ENCODE measurements at regions not wholly inside any gene's neighbourhood (a gene's known extent, or its start where the extent isn't known, plus 50 kb on each side); places are given as distances from the start of the nearest gene placed in this dataset.

DNA sequence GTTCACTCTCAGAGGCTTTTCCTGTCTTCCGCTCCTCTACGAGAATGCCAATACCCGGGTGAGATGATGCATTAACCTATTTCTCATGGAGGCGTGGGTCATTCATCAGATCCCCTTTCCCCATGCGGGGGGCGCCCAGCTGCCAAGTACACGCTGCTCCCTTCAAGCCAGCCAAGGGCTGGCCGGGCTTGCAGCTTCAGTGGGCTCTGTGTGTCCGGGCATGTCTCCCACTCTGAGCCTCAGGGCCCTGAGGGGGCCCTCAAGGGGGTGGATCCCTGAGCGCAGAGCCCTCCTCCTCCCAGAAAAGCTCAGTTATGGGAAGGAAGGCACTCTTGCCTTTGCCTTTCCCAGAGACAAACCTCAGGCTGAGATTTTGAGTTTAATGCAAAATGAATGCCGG is 431.8 kb upstream of the MYT1L start:
- no peak overlapping the region for H3K27ac ChIP-seq
- no peak for DNase-seq (ENCODE audit: low read depth, low spot score)

DNA sequence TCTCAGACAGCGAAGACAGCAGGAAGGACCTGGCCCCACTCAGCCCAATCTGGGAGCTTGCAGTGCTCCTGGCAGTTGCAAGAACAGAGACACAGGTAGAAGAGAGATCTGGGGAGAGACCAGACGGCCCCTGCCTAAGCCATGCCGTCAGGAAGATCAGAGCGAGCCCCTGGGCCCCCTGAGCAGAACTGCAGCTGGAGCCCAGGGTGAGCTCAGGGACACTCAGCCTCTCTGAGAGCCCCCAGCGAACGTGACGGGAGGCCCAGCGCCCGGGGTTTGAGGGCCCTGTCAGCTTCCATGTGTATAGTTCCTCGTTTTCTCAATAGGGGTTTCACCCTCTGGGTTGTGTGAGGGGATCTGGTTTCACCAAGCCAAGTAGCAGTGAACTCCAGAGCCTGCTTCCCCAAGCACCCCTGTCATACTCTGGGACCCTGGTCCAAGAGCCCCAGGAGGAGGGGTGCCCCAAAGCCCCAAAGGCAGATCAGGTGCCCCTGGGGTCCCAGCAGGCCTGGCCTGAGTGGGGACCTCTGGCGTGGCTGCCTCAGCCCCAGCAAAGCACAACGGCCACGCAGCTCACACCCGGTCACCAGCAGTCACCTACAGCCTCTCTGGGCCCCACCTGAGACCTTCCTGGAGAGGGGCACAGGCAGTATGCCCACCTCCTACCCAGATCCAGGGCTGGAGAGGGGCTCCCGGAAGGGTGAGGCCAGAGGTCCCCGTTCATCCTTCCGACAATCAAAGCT is 431.3 kb upstream of the MYT1L start:
- DNase-seq (ENCODE audit: low read depth, low spot score): no peak
- H3K27ac ChIP-seq: no peak overlapping the region

DNA sequence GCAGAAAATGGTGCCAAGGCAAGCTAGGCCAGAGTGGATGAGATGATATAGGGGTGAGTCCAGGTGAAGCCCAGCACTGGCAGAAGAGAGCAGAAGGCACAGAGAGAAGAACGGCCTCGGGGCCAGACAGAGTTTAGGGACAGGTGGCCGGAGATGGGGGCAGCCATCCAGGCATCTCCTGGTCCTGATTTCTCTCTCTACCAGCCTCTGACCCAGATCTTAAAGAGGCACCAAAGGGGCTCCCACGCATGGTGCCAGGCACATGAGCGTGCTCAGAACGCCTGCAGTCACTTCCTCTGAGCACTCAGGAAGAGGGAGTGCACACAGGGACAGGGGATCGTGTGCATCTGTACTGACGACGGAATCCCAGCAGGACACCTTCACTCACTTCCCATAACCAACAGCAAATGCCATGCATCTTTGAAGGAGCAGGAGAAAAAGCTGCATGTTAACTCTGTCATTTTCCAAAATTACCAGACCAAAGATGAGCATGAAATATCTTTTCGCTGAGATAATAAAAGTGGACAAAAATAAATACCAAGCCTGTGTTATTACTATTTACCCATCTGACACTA is 427.8 kb upstream of the MYT1L start:
- no peak for DNase-seq (ENCODE audit: low read depth, low spot score)
- H3K27ac ChIP-seq: no peak overlapping the region

DNA sequence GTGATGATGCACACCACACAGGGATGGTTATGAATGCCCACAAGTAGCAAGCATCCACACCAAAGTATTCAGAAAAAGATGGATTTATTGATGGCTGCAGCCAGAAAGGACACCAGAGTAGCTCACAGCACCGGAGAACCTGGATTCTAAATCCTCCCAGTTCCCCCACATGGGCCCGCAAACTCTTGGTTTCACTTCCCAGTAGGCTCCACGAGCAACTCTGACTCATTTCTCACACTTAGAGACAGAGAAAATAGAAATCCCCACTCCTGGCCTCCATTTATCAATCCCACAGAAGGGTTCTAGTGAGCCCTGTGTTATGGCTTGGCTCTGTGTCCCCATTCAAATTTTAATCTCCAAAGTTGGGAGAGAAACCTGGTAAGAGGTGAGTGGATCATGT is 426.7 kb upstream of the MYT1L start:
- H3K27ac ChIP-seq: no peak overlapping the region
- DNase-seq (ENCODE audit: low read depth, low spot score): no peak

DNA sequence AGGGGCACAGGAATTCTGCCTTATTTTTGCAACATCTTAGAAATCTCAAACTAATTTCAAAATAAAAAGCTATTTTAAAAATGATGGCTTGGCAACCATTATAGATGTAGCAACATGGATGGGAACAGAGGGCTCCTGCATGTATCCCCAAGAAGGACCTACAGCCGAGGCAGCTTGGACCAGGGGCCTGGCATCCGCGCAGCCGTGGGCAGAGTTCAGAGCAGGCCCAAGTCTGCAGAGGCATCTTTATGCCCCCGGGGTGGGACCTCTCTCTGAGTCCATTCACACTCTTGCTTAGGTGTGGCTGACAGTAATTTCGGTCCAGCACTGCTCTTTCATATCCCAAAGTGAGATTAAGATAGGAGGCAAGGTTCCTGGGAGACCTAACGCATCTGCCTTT is 425.8 kb upstream of the MYT1L start:
- no peak overlapping the region for H3K27ac ChIP-seq
- DNase-seq (ENCODE audit: low read depth, low spot score): no peak

DNA sequence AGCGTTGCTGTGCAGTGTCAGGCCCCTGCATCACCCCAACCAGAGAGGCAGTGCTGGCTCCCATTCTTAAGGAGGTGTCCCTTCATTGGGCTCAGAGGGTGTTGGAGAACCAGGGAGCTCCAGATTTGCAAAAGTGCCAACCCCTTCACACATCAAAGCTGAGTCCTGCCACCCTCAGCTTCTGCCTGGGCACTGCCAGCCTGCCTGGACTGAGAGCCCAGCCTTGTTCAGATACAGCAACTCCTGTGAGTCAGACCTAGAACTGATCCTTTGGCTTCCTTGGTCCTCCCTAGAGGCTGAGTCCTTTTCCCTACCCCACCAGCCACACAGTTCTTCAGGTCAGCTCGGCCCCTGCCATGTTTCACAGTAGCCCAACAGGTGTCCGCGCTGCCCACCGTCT is 424.9 kb upstream of the MYT1L start:
- DNase-seq (ENCODE audit: low read depth, low spot score): no peak
- H3K27ac ChIP-seq: no peak overlapping the region

DNA sequence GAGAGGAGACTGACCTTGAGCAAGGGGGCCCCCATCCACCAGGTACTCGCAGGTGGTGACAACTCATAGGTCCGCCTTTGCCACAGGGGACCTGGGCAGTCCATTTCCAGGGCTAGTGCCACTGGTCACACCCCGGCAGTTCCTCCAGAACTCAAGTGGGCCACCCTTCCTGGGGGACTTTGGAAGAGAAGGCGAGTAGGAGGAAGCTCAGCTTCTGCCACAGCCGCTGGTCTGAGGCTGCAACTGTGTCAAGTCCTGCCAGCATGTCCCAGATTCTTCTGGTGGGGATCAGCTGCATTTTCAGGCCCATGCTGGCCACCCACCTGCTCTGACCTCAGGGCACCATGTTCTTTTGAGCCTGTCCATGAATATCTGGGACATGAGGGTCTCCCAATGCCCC is 423.9 kb upstream of the MYT1L start:
- H3K27ac ChIP-seq: no peak overlapping the region
- no peak for DNase-seq (ENCODE audit: low read depth, low spot score)

DNA sequence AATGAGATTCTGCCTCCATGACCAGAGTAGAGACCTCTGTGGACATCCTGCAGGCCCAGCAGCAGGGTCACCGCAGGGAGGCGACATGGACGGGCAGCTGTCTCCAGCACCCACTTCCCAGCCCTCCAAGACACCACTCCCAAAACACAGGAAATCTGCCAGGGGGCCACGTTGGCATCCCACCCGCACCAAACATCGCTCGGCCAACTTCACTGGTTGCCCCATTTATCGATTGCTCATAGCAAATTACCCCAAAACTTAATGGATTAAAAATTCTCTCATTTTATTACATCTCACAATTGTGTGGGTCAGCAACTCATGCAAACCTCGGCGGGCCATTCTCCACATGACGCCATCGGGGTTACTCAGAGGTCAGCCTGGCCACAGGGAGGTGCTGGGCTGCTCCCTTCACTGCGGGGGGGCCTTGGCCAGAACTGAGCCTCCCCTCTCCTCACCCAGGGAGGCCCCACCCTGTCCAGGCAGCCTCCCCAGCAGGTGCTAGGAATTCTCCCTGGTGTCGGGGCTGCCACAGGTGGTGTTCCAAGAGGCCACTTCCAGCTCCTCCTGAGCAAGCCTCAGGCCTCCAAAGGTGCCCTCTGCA is 420.7 kb upstream of the MYT1L start:
- no peak for DNase-seq (ENCODE audit: low read depth, low spot score)

DNA sequence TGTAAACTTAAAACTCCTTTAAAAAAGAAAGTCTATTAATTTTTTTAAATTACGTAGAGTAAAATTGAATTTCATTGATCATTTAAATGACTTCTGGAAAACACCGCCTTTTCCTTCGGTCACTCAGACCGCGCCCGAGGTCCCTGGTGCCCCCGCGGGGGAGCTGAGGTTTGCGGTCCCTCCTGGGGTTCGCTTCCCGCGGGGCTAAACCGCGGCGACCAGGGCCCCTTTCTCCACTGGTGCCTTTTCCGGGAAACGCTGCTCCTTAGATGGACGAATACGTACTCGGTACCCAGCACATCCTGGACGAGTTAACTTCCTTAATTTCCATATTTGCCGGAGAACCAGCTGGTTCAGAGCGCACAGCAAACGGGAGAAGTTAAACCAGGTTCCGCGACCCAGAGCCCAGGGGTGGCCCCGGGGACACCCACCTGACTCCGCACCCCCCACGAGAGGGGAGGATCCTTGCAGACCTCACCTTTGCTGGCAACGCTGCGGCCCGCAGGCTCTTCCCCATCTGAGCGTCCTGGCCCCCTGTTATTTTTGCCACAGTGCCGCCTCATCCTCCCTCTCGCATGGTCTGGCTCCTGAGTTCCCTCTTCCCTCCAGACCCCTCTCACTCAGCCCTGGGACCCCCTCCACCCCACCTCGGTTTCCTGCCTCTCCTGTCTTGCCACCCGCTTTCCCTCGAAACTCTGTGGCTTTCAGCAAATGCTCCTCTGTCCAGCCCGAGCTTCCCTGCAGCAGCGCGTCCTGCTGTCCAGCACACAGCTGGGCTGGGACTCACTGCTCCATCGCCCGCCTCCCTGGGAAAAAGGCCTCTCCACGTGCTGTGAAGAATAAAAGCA is 420.0 kb upstream of the MYT1L start:
- no peak overlapping the region for H3K27ac ChIP-seq
- DNase-seq (ENCODE audit: low read depth, low spot score): no peak

More for the DNA sequence above, 420.7 kb upstream of the MYT1L start:
- H3K27ac ChIP-seq: no peak overlapping the region

DNA sequence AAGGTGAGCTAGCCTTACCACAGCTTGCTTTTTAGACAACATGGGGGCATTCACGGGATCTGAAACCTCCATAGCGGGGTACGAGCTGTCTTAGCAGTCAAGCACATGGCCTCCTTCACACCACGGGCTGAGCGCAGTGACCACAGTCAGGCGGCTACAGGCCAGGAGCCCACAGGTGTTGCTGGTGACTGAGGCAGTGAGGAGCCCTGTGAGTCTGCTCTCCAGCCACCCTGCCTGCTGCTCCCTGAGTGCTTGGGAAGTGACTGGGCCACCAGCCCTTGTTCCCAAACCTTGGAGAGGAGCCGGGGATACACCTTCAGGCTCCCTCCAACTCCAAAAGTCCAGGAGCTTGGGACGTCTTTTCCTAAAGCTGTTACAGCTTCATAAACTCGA is 418.1 kb upstream of the MYT1L start:
- no peak for DNase-seq (ENCODE audit: low read depth, low spot score)
- no peak overlapping the region for H3K27ac ChIP-seq

DNA sequence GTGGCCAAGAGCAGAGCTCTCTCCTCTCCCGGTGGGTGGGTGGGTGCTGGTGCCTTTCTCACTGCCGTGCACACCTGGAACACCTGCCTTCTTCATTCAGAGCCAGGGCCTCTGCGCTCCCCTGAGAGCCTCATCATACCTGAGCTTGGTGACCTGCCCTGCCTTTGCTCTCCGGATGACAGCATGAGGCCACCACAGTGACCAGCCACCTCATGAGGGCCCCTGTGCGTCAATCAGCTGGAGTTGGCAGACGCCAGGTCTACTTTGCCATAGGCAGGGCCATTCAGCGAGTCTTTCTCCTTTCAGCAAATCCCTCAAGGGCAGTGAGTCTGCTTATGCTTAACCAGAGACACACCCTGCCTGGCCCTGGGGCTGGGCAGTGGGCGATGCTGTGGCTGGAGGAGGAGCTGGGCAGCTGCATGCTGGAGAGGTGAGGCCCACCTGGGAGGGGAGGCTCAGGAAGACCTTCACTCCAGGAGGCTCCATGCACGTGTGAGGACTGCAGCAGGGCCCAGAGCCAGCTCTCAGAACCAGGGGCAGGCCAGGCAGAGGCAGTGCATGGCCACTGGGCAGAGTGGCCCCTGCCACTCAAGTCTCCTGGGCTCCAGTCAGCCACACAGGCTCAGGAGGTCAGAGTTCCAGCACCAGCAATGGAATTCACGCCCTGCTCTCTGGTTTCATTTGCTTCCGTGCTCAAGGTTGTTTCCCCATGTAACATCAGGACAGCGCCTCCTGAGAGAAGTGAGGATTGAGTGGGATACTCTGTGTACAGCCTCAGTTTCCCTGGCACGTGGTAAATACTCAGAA is 417.5 kb upstream of the MYT1L start:
- no peak for DNase-seq (ENCODE audit: low read depth, low spot score)
- H3K27ac ChIP-seq: peak overlapping the region; percentile 67

DNA sequence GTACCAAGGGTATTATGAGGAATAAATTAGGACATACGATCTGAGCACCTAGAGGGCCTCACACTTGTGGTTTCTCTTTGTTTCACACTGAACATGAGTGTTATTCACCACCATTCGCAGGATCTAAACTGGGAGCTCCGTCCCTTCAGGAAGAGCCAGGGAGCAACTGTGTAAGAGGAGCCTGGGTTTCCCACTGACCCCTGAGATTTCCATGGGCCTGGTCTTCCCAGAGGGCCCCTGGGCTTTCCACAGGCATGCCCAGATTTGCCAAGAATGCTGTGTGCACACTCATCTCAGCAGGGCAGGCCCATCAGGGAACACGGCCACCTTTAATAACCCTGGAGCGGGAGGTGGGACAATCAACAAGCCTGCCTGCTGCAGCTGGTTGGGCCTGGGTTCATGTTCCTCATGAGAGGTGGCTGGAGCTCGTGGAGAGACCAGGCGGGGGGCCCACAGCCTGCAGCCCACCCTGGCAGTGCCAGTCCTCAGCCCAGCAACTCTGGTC is 416.8 kb upstream of the MYT1L start:
- no peak for DNase-seq (ENCODE audit: low read depth, low spot score)
- H3K27ac ChIP-seq: peak overlapping the region; percentile 67

DNA sequence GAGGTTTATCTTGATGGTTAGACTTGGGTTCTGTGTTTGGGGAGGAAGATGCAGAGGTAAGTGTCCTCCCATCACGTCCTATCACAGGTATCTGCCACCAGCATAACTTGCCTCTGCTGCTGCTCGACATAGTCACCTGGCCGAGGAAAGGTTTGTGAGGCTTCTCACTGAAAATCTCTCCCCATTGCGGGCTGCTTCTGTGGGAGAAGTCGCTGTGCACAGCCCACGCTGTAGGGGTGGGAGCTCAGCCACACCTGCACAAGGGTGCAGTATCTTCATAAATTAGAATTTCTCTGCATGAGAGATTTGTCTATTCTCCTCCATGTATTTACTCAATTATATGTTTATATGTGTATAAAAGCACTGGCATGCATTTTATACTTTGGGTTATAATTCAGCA is 415.7 kb upstream of the MYT1L start:
- DNase-seq (ENCODE audit: low read depth, low spot score): no peak
- no peak overlapping the region for H3K27ac ChIP-seq

DNA sequence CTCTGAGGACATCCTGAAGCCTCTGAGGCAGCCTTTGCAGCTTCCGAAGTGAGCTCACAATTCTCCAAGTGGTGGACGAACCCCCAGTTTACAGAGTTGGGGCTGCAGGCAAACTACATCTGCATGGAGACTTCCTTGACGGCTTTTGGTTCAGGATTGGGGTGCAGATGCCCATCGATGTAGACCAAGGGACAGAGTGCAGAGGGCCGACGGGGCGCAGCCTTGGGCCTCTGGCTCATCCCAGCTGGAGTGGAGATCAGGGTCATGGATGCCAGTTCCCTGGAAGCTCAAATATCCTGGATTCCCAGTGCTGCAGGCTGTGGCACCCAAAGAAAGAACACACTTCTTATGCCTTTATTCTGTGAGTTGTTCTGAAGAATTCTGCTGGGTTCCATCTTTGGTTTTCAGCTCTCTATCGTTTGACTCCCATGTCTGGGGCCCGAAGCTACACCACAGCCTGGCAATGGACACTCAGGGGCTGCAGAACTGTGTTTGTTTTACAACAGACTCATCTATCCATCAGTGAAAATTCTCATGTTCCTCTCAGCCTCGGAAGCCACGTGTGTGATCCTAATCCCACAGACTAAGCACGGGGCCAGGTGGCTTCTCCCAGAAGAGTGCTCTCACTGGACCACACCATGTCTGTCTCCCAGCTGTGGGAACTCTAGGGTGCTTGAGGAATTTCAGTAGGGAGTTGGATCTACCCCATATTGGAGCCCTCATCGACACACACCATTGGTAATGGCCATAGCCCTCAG is 414.1 kb upstream of the MYT1L start:
- no peak overlapping the region for H3K27ac ChIP-seq
- no peak for DNase-seq (ENCODE audit: low read depth, low spot score)

DNA sequence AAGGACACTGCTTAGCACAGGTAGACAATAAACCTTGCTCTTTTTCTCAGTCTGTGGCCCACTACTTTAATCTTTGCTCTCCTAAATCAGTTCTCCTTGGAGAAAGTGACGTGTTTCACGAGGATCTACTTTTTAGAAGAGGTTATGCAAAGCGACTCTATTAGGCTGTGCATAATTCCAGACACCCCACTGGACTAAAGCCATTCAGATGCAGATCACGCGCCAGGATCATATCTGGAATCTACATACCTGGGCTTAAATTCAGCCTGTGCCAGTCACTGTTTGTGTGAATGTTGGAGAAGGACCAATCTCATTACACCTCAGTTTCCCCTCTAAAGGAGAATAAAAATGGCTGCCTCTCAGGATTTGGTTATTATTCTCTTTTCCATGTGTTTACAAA is 413.0 kb upstream of the MYT1L start:
- no peak overlapping the region for H3K27ac ChIP-seq
- DNase-seq (ENCODE audit: low read depth, low spot score): no peak

DNA sequence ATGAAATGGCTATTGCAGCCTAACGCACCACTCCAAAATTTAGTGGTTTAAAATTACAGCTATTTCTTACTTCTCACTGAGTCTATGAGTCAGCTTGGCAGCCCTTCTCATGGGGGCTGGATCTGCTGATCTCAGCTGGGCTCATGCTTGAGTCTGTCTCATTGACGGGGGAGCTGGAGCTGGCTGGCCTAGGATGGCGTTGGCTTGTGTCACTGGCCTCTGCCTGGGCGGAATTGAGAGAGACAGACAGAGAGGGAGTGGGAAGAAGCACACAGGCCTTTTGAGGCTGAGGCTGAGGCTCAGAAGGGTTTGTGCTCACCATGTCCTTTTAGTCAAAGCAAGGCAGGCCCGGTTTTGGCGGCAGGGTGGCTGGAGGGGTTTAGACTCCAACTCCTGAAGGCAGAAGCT is 412.1 kb upstream of the MYT1L start:
- DNase-seq (ENCODE audit: low read depth, low spot score): peak; percentile 45
- peak overlapping the region; percentile 32 for H3K27ac ChIP-seq

DNA sequence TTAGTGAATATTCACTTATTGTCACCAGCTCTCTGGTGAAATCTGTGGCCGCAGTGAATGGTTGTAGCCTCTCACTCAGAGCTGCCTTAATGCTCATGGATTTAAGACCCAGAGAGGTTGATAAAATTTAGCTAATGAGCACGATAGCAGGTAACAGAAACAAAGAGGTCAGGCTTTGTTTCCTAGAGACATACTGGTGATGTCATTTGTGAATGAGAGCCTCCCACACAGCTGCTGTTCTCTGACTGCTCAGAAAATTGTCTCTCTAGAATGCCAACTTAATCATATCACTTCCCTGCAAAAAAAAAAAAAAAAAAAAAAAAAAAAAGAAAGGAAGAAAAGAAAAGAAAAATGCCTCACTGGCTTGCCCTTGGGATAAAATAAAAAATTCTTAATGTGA is 411.7 kb upstream of the MYT1L start:
- no peak for DNase-seq (ENCODE audit: low read depth, low spot score)
- H3K27ac ChIP-seq: peak overlapping the region; percentile 32

DNA sequence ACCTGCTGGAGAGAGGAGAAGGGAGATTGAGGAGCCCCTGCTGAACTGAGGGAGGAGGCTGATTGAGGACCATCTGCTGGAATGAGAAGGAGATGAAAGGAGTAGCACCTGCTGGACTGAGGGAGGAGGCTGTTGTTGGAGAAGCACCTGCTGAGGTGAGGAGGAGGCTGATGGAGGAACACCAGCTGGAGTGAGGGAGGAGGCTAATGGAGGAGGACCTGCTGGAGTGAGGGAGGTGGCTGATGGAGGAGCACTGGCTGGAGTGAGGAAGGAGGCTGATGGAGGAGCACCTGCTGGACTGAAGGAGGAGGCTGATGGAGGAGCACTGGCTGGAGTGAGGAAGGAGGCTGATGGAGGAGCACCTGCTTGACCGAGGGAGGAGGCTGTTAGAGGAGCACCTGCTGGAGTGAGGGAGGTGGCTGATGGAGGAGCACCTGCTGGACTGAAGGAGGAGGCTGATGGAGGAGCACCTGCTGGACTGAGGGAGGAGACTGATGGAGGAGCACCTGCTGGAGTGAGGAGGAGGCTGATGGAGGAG is 409.2 kb upstream of the MYT1L start:
- no peak for DNase-seq (ENCODE audit: low read depth, low spot score)

DNA sequence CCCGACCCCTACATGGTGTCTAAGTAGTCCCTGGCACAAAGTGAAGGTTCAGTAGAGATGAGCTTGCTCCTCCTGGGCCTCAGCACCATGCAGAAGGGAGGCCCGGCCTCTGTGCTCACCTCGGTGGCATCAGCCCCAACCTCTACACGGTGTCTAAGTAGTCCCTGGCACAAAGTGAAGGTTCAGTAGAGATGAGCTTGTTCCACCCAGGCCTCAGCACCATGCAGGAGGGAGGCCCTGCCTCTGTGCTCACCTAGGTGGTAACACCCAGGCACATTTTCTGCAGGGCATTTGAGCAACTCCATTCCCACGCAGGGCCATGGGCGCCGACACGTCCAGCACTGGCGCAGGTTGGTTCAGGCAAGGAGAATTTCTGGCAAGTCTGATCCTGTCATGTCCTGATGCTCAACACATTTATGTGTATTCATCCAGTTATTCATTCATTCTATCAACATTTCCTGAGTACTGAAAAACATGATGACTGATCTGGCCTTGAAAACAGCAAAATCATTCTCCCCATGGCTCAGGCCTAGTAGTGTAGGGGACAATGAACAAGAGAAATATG is 408.2 kb upstream of the MYT1L start:
- H3K27ac ChIP-seq: peak overlapping the region; percentile 75
- peak; percentile 91 for DNase-seq (ENCODE audit: low read depth, low spot score)

More for the DNA sequence above, 409.2 kb upstream of the MYT1L start:
- peak overlapping the region; percentile 75 for H3K27ac ChIP-seq

Data from epithelial cell of prostate (primary cell).